ENCODE measurements at regions not wholly inside any gene's neighbourhood (a gene's known extent, or its start where the extent isn't known, plus 50 kb on each side); places are given as distances from the start of the nearest gene placed in this dataset.

DNA sequence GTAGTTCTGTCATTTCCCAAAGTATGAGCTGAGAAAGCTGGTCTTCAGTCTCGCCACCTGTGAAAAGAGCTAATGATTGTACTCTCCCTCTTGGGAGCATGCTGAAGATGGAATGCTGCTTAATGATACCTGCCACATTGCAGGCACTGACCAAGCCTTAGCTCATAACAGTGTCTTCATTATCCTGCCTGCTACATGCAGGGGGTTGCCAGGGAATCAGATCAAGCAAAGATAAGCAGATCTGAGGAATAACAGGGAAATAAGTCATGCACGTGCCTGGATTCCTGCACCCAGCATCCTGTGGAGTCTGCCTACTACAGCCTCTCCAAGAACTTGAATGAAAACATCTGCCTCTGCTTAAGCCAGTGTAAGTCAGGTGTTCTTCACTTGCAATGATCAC, 667.3 kb downstream of the NPHP4 start:
- no peaks in the 10 kb centered on the region; the same call in 2 of the 3 replicates for H3K9me3 ChIP-seq (replicated peaks; ENCODE audit: control insufficient read depth, insufficient read depth, low read length)
- ATAC-seq (no peak), FAIRE-seq (no peak), DNase-seq (ENCODE audit: low read depth, low spot score) (no peak)
- no peak overlapping the region for H3K27ac ChIP-seq (ENCODE audit: control insufficient read depth, insufficient read depth)
- no peak overlapping the region for H3K4me3 ChIP-seq
- no peak overlapping the region for H3K9ac ChIP-seq (ENCODE audit: control insufficient read depth, insufficient read depth, low read length)
- in situ Hi-C loops (cut with MboI) (no loop called here), intact Hi-C loops (cut with micrococcal nuclease; ENCODE audit: unreplicated experiment) (no loop called here)
- no peaks in the 10 kb centered on the region for H3K36me3 ChIP-seq (ENCODE audit: control insufficient read depth in 2 of 2, insufficient read depth in 2 of 2, low read length in 1 of 2)
- no TSS peak for BruUV-seq (replicated peaks)
- RAD21 ChIA-PET (ENCODE audit: unreplicated experiment), result no interaction called here
- TF ChIP-seq, protein P1, sequence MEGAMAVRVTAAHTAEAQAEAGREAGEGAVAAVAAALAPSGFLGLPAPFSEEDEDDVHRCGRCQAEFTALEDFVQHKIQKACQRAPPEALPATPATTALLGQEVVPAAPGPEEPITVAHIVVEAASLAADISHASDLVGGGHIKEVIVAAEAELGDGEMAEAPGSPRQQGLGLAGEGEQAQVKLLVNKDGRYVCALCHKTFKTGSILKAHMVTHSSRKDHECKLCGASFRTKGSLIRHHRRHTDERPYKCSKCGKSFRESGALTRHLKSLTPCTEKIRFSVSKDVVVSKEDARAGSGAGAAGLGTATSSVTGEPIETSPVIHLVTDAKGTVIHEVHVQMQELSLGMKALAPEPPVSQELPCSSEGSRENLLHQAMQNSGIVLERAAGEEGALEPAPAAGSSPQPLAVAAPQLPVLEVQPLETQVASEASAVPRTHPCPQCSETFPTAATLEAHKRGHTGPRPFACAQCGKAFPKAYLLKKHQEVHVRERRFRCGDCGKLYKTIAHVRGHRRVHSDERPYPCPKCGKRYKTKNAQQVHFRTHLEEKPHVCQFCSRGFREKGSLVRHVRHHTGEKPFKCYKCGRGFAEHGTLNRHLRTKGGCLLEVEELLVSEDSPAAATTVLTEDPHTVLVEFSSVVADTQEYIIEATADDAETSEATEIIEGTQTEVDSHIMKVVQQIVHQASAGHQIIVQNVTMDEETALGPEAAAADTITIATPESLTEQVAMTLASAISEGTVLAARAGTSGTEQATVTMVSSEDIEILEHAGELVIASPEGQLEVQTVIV (IDR thresholded peaks at IDR 0.05; ENCODE audit: borderline replicate concordance, partially characterized antibody), result no peak
- no peak for TF ChIP-seq POLR2AphosphoS5 (IDR thresholded peaks at IDR 0.05; ENCODE audit: low read length)
- TF ChIP-seq IKZF2 (IDR thresholded peaks at IDR 0.05), result no peak
- TF ChIP-seq, protein P2, sequence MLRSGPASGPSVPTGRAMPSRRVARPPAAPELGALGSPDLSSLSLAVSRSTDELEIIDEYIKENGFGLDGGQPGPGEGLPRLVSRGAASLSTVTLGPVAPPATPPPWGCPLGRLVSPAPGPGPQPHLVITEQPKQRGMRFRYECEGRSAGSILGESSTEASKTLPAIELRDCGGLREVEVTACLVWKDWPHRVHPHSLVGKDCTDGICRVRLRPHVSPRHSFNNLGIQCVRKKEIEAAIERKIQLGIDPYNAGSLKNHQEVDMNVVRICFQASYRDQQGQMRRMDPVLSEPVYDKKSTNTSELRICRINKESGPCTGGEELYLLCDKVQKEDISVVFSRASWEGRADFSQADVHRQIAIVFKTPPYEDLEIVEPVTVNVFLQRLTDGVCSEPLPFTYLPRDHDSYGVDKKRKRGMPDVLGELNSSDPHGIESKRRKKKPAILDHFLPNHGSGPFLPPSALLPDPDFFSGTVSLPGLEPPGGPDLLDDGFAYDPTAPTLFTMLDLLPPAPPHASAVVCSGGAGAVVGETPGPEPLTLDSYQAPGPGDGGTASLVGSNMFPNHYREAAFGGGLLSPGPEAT (IDR thresholded peaks at IDR 0.05; ENCODE audit: low read depth), result no peak
- TF ChIP-seq ZNF207 (IDR thresholded peaks at IDR 0.05; ENCODE audit: borderline replicate concordance), result no peak
- TF ChIP-seq NFYB (IDR thresholded peaks at IDR 0.05; ENCODE audit: insufficient read depth, low read depth, low read length), result no peak
- TF ChIP-seq PRDM15 (CRISPR knock-in tag; IDR thresholded peaks at IDR 0.05), result no peak
- no peak for TF ChIP-seq STAT1 (conservative IDR thresholded peaks at IDR 0.05)
- TF ChIP-seq RAD21 (IDR thresholded peaks at IDR 0.05; ENCODE audit: insufficient read depth, low read depth, low read length), result no peak
- no peak for TF ChIP-seq SP1 (IDR thresholded peaks at IDR 0.05; ENCODE audit: low read depth, low read length)
- TF ChIP-seq, protein P3, sequence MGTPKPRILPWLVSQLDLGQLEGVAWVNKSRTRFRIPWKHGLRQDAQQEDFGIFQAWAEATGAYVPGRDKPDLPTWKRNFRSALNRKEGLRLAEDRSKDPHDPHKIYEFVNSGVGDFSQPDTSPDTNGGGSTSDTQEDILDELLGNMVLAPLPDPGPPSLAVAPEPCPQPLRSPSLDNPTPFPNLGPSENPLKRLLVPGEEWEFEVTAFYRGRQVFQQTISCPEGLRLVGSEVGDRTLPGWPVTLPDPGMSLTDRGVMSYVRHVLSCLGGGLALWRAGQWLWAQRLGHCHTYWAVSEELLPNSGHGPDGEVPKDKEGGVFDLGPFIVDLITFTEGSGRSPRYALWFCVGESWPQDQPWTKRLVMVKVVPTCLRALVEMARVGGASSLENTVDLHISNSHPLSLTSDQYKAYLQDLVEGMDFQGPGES (IDR thresholded peaks at IDR 0.05), result no peak
- TF ChIP-seq SKIL (IDR thresholded peaks at IDR 0.05; ENCODE audit: low read depth, poor library complexity, severe bottlenecking), result no peak
- no peak for TF ChIP-seq ASH2L (IDR thresholded peaks at IDR 0.05; ENCODE audit: borderline replicate concordance, low read depth)
- POLR2A ChIA-PET, result no interaction called here
- 5% methylated on average over 2 of the region's 2 CpGs for WGBS (ENCODE audit: insufficient coverage, insufficient replicate concordance, low lambda C conversion rate, missing lambda C conversion rate)
- H3K27me3 ChIP-seq (replicated peaks in 1 of 2; ENCODE audit: control insufficient read depth in 2 of 2, insufficient read depth in 2 of 2, low read length in 1 of 2), result no peaks in the 10 kb centered on the region
- CTCF ChIA-PET, result interaction anchor here (0.6 kb wide), 1 partner anchor 13 kb away, joined by 3 read pairs; no protein-coding TSS in a partner anchor
- SMC1A ChIA-PET (ENCODE audit: uncharacterized antibody, unreplicated experiment), result no interaction called here
- no peak overlapping the region for H3K4me2 ChIP-seq (ENCODE audit: control insufficient read depth, insufficient read depth)
- no peak overlapping the region for H2AFZ ChIP-seq (ENCODE audit: control insufficient read depth, low read depth, low read length)
- no peaks in the 10 kb centered on the region for H3K79me2 ChIP-seq (ENCODE audit: control insufficient read depth, insufficient read depth, low read length)
- H4K20me1 ChIP-seq (ENCODE audit: control insufficient read depth, insufficient read depth), result no peaks in the 10 kb centered on the region
- H3K4me1 ChIP-seq (ENCODE audit: control insufficient read depth, insufficient read depth, low read length), result no peaks in the 10 kb centered on the region
